ENCODE measurements at regions not wholly inside any gene's neighbourhood (a gene's known extent, or its start where the extent isn't known, plus 50 kb on each side); places are given as distances from the start of the nearest gene placed in this dataset.

DNA sequence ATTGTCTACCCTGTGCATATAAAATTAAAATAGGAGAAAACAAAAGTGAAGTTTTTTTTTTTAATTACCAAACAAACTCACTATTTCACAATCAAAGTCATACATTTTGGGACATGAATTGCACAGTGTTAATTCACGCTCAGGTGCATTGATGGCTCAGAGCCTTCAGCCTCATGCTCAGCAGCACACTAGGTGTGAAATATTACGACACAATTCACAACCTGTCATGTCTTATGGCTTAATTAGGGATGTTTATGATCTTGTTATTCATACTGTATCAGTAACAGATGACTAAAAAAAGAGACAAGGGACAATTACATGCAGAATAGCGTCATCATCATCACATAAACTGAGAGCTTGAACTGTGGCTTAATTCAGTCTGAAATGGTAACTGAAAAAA, 2005.5 kb upstream of the PCDH20 start:
- Histone ChIP-seq H3K4me1 (ENCODE audit: low read length) (no peaks in the 10 kb centered on the region), H3K36me3 (replicated peaks; ENCODE audit: insufficient read depth, low read length) (no peaks in the 10 kb centered on the region), H3K79me2 (ENCODE audit: low read length) (no peaks in the 10 kb centered on the region), H3K4me3 (ENCODE audit: low read length) (no peak overlapping the region), H3K27me3 (replicated peaks; ENCODE audit: insufficient read depth, low read length) (no peaks in the 10 kb centered on the region), H3K9me2 (replicated peaks; ENCODE audit: insufficient read depth, low read length) (no peaks in the 10 kb centered on the region), H2AFZ (ENCODE audit: low read length) (no peak overlapping the region), H3K9me3 (replicated peaks; ENCODE audit: insufficient read depth, low read length) (no peaks in the 10 kb centered on the region), H4K20me1 (ENCODE audit: insufficient read depth, low read length) (no peaks in the 10 kb centered on the region), H3K4me2 (ENCODE audit: low read depth, low read length) (no peak overlapping the region), H3F3A (ENCODE audit: insufficient read depth, low read length) (no peaks in the 10 kb centered on the region), H3K27ac (ENCODE audit: low read length) (no peak overlapping the region), H3K9ac (ENCODE audit: low read length) (no peak overlapping the region)
- TF ChIP-seq EZH2phosphoT487 (IDR thresholded peaks at IDR 0.05; ENCODE audit: low read length) (no peak), EZH2 (optimal IDR thresholded peaks at IDR 0.05; ENCODE audit: low read depth, low read length) (no peak), CTCF (IDR thresholded peaks at IDR 0.05; ENCODE audit: low read length) (no peak)
- DNase-seq, result no peak

- no peaks in the 10 kb centered on the region for H3K79me2 ChIP-seq (ENCODE audit: low read length)
- H3K4me1 ChIP-seq (ENCODE audit: low read length), result no peaks in the 10 kb centered on the region
- TF ChIP-seq CTCF (IDR thresholded peaks at IDR 0.05; ENCODE audit: low read length), result no peak
- TF ChIP-seq EZH2 (optimal IDR thresholded peaks at IDR 0.05; ENCODE audit: low read depth, low read length), result no peak
- no peak for TF ChIP-seq EZH2phosphoT487 (IDR thresholded peaks at IDR 0.05; ENCODE audit: low read length)
- no peak overlapping the region for H3K27ac ChIP-seq (ENCODE audit: low read length)
- H3K36me3 ChIP-seq (replicated peaks; ENCODE audit: insufficient read depth, low read length), result no peaks in the 10 kb centered on the region
- no peak overlapping the region for H3K4me3 ChIP-seq (ENCODE audit: low read length)
- H3K27me3 ChIP-seq (replicated peaks; ENCODE audit: insufficient read depth, low read length), result no peaks in the 10 kb centered on the region
- no peak overlapping the region for H3K4me2 ChIP-seq (ENCODE audit: low read depth, low read length)
- H3K9me2 ChIP-seq (replicated peaks; ENCODE audit: insufficient read depth, low read length), result no peaks in the 10 kb centered on the region
- H4K20me1 ChIP-seq (ENCODE audit: insufficient read depth, low read length), result no peaks in the 10 kb centered on the region
- no peak for DNase-seq
- no peaks in the 10 kb centered on the region for H3F3A ChIP-seq (ENCODE audit: insufficient read depth, low read length)
- no peak overlapping the region for H2AFZ ChIP-seq (ENCODE audit: low read length)
- H3K9me3 ChIP-seq (replicated peaks; ENCODE audit: insufficient read depth, low read length), result no peaks in the 10 kb centered on the region
- no peak overlapping the region for H3K9ac ChIP-seq (ENCODE audit: low read length)
These were observed 2005.0 kb upstream of the PCDH20 start for GRCh38 chr13:63420685-63421084.

DNA sequence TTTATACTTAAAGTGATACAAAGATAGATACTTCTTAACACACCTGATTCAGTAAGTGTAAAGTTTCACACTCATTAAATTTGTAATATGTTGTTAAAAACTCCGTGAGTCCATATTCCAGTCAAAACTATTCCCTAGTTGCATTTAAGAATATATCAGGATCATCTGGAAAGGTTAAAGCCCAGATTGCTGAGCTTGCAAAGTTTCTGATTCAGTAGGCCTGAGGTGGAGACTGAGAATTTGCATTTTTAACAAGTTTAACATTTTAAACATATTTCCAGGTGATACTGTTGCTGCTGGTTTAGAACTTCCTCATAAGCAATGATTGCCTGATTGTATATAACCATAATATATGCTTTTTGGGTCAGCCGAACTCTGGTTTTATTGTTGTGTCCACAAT, 1998.6 kb upstream of the PCDH20 start:
- Histone ChIP-seq H3K9me3 (replicated peaks; ENCODE audit: insufficient read depth, low read length) (no peaks in the 10 kb centered on the region), H2AFZ (ENCODE audit: low read length) (no peak overlapping the region), H3F3A (ENCODE audit: insufficient read depth, low read length) (no peaks in the 10 kb centered on the region), H3K36me3 (replicated peaks; ENCODE audit: insufficient read depth, low read length) (no peaks in the 10 kb centered on the region), H4K20me1 (ENCODE audit: insufficient read depth, low read length) (no peaks in the 10 kb centered on the region), H3K9me2 (replicated peaks; ENCODE audit: insufficient read depth, low read length) (no peaks in the 10 kb centered on the region), H3K79me2 (ENCODE audit: low read length) (no peaks in the 10 kb centered on the region), H3K27ac (ENCODE audit: low read length) (no peak overlapping the region), H3K4me2 (ENCODE audit: low read depth, low read length) (no peak overlapping the region), H3K4me3 (ENCODE audit: low read length) (no peak overlapping the region), H3K4me1 (ENCODE audit: low read length) (no peaks in the 10 kb centered on the region), H3K9ac (ENCODE audit: low read length) (no peak overlapping the region), H3K27me3 (replicated peaks; ENCODE audit: insufficient read depth, low read length) (no peaks in the 10 kb centered on the region)
- no peak for DNase-seq
- TF ChIP-seq CTCF (IDR thresholded peaks at IDR 0.05; ENCODE audit: low read length) (no peak), EZH2phosphoT487 (IDR thresholded peaks at IDR 0.05; ENCODE audit: low read length) (no peak), EZH2 (optimal IDR thresholded peaks at IDR 0.05; ENCODE audit: low read depth, low read length) (no peak)

All from MM.1S (cell line).